SK-N-SH treated with all-trans-retinoic acid at 6 μM for 48 hours (cell line): ENCODE measurements at regions not wholly inside any gene's neighbourhood (a gene's known extent, or its start where the extent isn't known, plus 50 kb on each side); places are given as distances from the start of the nearest gene placed in this dataset.

ENCODE experiments used
- ATAC-seq: fragments of 200-7000 bp; cut with Tn5 transposase; 3 replicates; pipeline ENCODE4 v1.9.1; 2020; ENCODE audit warnings: mild to moderate bottlenecking, moderate library complexity
- ARNTL ChIP-seq: fragments of 450-650 bp; formaldehyde crosslinking; IDR thresholded peaks from 2 replicates; pipeline ENCODE4 v1.5.0; 2020; ENCODE audit warnings: low read depth, mild to moderate bottlenecking, moderate library complexity, borderline replicate concordance
- BACH2 ChIP-seq: fragments of 250-450 bp; sonication (Bioruptor Pico); IDR thresholded peaks from 2 replicates; pipeline ENCODE4 v1.9.0; 2021; ENCODE audit warnings: mild to moderate bottlenecking, borderline replicate concordance
- CSRNP3 ChIP-seq: fragments of 250-450 bp; sonication (Bioruptor Pico); IDR thresholded peaks from 2 replicates; pipeline ENCODE4 v1.5.1; 2021; ENCODE audit warnings: mild to moderate bottlenecking, moderate library complexity
- GLIS3 ChIP-seq: fragments of 250-450 bp; sonication (Bioruptor Pico); IDR thresholded peaks from 2 replicates; pipeline ENCODE4 v1.5.0; 2020; ENCODE audit warnings: mild to moderate bottlenecking, moderate library complexity
- ISL1 ChIP-seq: fragments of 250-450 bp; sonication (Bioruptor Pico); IDR thresholded peaks from 2 replicates; pipeline ENCODE4 v2.1.2; 2022; ENCODE audit warnings: mild to moderate bottlenecking, moderate library complexity
- OSR1 ChIP-seq: fragments of 250-450 bp; sonication (Bioruptor Pico); IDR thresholded peaks from 2 replicates; pipeline ENCODE4 v1.8.0; 2022; ENCODE audit warnings: moderate library complexity, mild to moderate bottlenecking, inconsistent platforms
- PATZ1 ChIP-seq: fragments of 250-450 bp; sonication (Bioruptor Pico); IDR thresholded peaks from 2 replicates; pipeline ENCODE4 v1.8.0; 2020; ENCODE audit warnings: mild to moderate bottlenecking, moderate library complexity, borderline replicate concordance
- POU6F1 ChIP-seq: fragments of 250-450 bp; sonication (Bioruptor Pico); IDR thresholded peaks from 2 replicates; pipeline ENCODE4 v1.8.0; 2021; ENCODE audit warnings: low read depth, mild to moderate bottlenecking, moderate library complexity, borderline replicate concordance
- PPARA ChIP-seq: fragments of 250-450 bp; sonication (Bioruptor Pico); IDR thresholded peaks from 2 replicates; pipeline ENCODE4 v1.5.0; 2020; ENCODE audit warnings: mild to moderate bottlenecking, borderline replicate concordance
- RARB ChIP-seq: fragments of 250-450 bp; sonication (Bioruptor Pico); IDR thresholded peaks from 2 replicates; pipeline ENCODE4 v1.8.0; 2021; ENCODE audit warnings: mild to moderate bottlenecking, moderate library complexity
- SNAI2 ChIP-seq: fragments of 250-450 bp; sonication (Bioruptor Pico); IDR thresholded peaks from 2 replicates; pipeline ENCODE4 v1.5.0; 2020; ENCODE audit warnings: mild to moderate bottlenecking, moderate library complexity
- TCF4 ChIP-seq: fragments of 250-450 bp; sonication (Bioruptor Pico); IDR thresholded peaks from 2 replicates; pipeline ENCODE4 v1.8.0; 2021; ENCODE audit warnings: mild to moderate bottlenecking, moderate library complexity, borderline replicate concordance
- TOX ChIP-seq: fragments of 250-450 bp; sonication (Bioruptor Pico); IDR thresholded peaks from 2 replicates; pipeline ENCODE4 v1.8.0; 2021; ENCODE audit warnings: mild to moderate bottlenecking, moderate library complexity, borderline replicate concordance
- ZC3H10 ChIP-seq: fragments of 250-450 bp; sonication (Bioruptor Pico); IDR thresholded peaks from 2 replicates; pipeline ENCODE4 v1.5.1; 2021; ENCODE audit warnings: mild to moderate bottlenecking, moderate library complexity
- ZFP3 ChIP-seq: fragments of 250-450 bp; sonication (Bioruptor Pico); IDR thresholded peaks from 2 replicates; pipeline ENCODE4 v1.5.0; 2020; ENCODE audit warnings: mild to moderate bottlenecking, moderate library complexity
- ZFP30 ChIP-seq: fragments of 450-650 bp; formaldehyde crosslinking; IDR thresholded peaks from 2 replicates; pipeline ENCODE4 v1.5.0; 2022; ENCODE audit warnings: mild to moderate bottlenecking, moderate library complexity
- ZNF565 ChIP-seq: fragments of 450-650 bp; formaldehyde crosslinking; conservative IDR thresholded peaks from 2 replicates; pipeline ENCODE4 v1.5.0; 2020; ENCODE audit warnings: low read depth, mild to moderate bottlenecking, moderate library complexity
- ZNF70 ChIP-seq: fragments of 450-650 bp; formaldehyde crosslinking; IDR thresholded peaks from 2 replicates; pipeline ENCODE4 v1.5.0; 2020; ENCODE audit warnings: mild to moderate bottlenecking, moderate library complexity
- ZNF8 ChIP-seq: fragments of 450-650 bp; formaldehyde crosslinking; IDR thresholded peaks from 2 replicates; pipeline ENCODE4 v1.5.0; 2020; ENCODE audit warnings: mild to moderate bottlenecking, moderate library complexity
- TF ChIP-seq, protein P1 (sequence below): fragments of 250-450 bp; sonication (Bioruptor Pico); IDR thresholded peaks from 2 replicates; pipeline ENCODE4 v1.5.0; 2020; ENCODE audit warnings: mild to moderate bottlenecking, moderate library complexity
- TF ChIP-seq, protein P2 (sequence below): fragments of 250-450 bp; sonication (Bioruptor Pico); IDR thresholded peaks from 2 replicates; pipeline ENCODE4 v1.5.1; 2020; ENCODE audit warnings: low read depth, mild to moderate bottlenecking, moderate library complexity

- ATAC-seq = no peak
- TF ChIP-seq PPARA (CRISPR knock-in tag) = no peak
- no peak for TF ChIP-seq BACH2
- no peak for TF ChIP-seq ZNF8 (CRISPR knock-in tag)
- TF ChIP-seq OSR1 (CRISPR knock-in tag) = no peak
- no peak for TF ChIP-seq GLIS3 (CRISPR knock-in tag)
- TF ChIP-seq SNAI2 (CRISPR knock-in tag) = no peak
- TF ChIP-seq, protein P1, sequence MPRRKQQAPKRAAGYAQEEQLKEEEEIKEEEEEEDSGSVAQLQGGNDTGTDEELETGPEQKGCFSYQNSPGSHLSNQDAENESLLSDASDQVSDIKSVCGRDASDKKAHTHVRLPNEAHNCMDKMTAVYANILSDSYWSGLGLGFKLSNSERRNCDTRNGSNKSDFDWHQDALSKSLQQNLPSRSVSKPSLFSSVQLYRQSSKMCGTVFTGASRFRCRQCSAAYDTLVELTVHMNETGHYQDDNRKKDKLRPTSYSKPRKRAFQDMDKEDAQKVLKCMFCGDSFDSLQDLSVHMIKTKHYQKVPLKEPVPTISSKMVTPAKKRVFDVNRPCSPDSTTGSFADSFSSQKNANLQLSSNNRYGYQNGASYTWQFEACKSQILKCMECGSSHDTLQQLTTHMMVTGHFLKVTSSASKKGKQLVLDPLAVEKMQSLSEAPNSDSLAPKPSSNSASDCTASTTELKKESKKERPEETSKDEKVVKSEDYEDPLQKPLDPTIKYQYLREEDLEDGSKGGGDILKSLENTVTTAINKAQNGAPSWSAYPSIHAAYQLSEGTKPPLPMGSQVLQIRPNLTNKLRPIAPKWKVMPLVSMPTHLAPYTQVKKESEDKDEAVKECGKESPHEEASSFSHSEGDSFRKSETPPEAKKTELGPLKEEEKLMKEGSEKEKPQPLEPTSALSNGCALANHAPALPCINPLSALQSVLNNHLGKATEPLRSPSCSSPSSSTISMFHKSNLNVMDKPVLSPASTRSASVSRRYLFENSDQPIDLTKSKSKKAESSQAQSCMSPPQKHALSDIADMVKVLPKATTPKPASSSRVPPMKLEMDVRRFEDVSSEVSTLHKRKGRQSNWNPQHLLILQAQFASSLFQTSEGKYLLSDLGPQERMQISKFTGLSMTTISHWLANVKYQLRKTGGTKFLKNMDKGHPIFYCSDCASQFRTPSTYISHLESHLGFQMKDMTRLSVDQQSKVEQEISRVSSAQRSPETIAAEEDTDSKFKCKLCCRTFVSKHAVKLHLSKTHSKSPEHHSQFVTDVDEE = no peak
- TF ChIP-seq, protein P2, sequence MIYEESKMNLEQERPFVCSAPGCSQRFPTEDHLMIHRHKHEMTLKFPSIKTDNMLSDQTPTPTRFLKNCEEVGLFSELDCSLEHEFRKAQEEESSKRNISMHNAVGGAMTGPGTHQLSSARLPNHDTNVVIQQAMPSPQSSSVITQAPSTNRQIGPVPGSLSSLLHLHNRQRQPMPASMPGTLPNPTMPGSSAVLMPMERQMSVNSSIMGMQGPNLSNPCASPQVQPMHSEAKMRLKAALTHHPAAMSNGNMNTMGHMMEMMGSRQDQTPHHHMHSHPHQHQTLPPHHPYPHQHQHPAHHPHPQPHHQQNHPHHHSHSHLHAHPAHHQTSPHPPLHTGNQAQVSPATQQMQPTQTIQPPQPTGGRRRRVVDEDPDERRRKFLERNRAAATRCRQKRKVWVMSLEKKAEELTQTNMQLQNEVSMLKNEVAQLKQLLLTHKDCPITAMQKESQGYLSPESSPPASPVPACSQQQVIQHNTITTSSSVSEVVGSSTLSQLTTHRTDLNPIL (CRISPR knock-in tag) = no peak
- TF ChIP-seq ZFP3 = no peak
- no peak for TF ChIP-seq ZC3H10 (CRISPR knock-in tag)
- TF ChIP-seq TOX (CRISPR knock-in tag) = no peak
- no peak for TF ChIP-seq ISL1 (CRISPR knock-in tag)
- TF ChIP-seq POU6F1 = no peak
- TF ChIP-seq RARB (CRISPR knock-in tag) = no peak
- no peak for TF ChIP-seq ZNF70 (CRISPR knock-in tag)
- TF ChIP-seq ZFP30 = no peak
- TF ChIP-seq ZNF565 (CRISPR knock-in tag) = no peak
- TF ChIP-seq CSRNP3 (CRISPR knock-in tag) = no peak
- no peak for TF ChIP-seq TCF4
Measured at GRCh38 chr5:66234241-66234640, 90.1 kb downstream of the SREK1 start.

DNA sequence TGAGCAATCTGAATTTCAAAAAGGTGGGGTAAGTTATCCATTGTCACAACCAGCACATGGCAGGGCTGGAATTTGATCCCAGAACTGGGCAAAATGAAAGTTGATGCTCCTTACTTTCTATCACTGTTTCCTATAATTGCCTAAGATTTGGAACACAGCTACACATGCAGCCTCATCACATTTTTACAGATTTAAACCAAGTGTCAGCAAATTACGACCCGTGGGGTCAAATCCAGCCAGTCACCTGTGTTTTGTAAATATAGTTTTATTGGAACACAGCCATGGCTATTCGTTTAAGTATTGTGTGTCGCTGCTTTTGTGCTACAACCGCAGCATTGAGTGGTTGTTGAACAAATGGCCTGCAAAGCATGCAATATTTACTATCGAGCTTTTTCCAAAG is 94.3 kb downstream of the SREK1 start:
- ATAC-seq = no peak
- no peak for TF ChIP-seq PPARA (CRISPR knock-in tag)
- no peak for TF ChIP-seq ARNTL (CRISPR knock-in tag)
- no peak for TF ChIP-seq SNAI2 (CRISPR knock-in tag)

DNA sequence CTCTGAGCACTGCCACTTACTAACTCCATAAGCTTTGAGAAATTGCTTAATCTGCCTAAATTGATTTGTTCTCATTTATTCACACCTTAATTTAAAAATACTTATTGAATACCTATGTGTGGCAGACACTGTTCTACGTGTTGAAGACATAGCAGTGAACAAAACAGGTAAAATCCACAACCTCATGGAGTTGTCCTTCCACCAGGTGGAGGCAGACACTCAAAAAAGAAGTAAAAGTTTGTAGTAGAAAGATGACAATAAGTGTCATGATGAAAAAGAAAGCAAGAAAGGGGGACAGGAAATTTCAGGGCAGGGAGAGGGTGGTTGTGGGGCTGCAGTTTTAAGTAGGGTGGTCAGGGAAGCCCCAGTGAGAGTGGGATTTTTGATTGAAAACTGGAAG is 94.9 kb downstream of the SREK1 start:
- TF ChIP-seq ZFP3 (no peak), ZNF565 (CRISPR knock-in tag) (no peak), TOX (CRISPR knock-in tag) (no peak), ZNF70 (CRISPR knock-in tag) (no peak), ZFP30 (no peak), PATZ1 (no peak), CSRNP3 (CRISPR knock-in tag) (no peak)
- ATAC-seq = no peak
